HCT116 (cell line): ENCODE measurements at regions not wholly inside any gene's neighbourhood (a gene's known extent, or its start where the extent isn't known, plus 50 kb on each side); places are given as distances from the start of the nearest gene placed in this dataset.

Experiments used
- CTCF ChIP-seq, 3 experiments: fragments of 200-600 bp in 1 of 3; sonication (generic) in 1 of 3; IDR thresholded peaks in 2 of 3; conservative IDR thresholded peaks in 1 of 3; 2 replicates each; pipeline ENCODE4 v1.5.1; 2012 to 2017; ENCODE audit warnings: low read depth in 2 of 3, low read length in 2 of 3, antibody characterized with exemption in 1 of 3, borderline replicate concordance in 1 of 3, control low read depth in 1 of 3, mild to moderate bottlenecking in 1 of 3, mixed read lengths in 1 of 3, mixed run types in 1 of 3, moderate library complexity in 1 of 3; ENCODE audit not compliant: insufficient read depth in 1 of 3
- EZH2 ChIP-seq: fragments of 200-600 bp; sonication (generic); IDR thresholded peaks from 2 replicates; pipeline ENCODE4 v1.6.1; 2017; ENCODE audit warnings: antibody characterized with exemption, mixed run types
- POLR2AphosphoS5 ChIP-seq: IDR thresholded peaks from 2 replicates; pipeline ENCODE4 v1.6.1; 2011; ENCODE audit warnings: mild to moderate bottlenecking, low read depth, low read length, moderate library complexity
- REST ChIP-seq: IDR thresholded peaks from 2 replicates; pipeline ENCODE4 v1.6.1; 2012; ENCODE audit warnings: low read depth
- SP1 ChIP-seq: IDR thresholded peaks from 2 replicates; pipeline ENCODE4 v1.6.1; 2012; ENCODE audit warnings: low read depth
- YY1 ChIP-seq: IDR thresholded peaks from 2 replicates; pipeline ENCODE4 v1.6.1; 2011; ENCODE audit warnings: low read length, low read depth, moderate library complexity, mild to moderate bottlenecking; ENCODE audit not compliant: insufficient replicate concordance; ENCODE audit errors: extremely low read depth
- ZFX ChIP-seq: fragments of 450-650 bp; IDR thresholded peaks from 2 replicates; pipeline ENCODE4 v1.6.1; 2017

- TF ChIP-seq CTCF (IDR thresholded peaks at IDR 0.05 in 2 of 3, conservative IDR thresholded peaks at IDR 0.05 in 1 of 3; ENCODE audit: borderline replicate concordance in 1 of 3, insufficient read depth in 1 of 3, low read depth in 2 of 3, low read length in 2 of 3) (0 out of 6 replicates have a peak, but pooled peaks of 1 of the 3 experiments have one; percentile 22), POLR2AphosphoS5 (no peak), REST (no peak), EZH2 (no peak), YY1 (no peak), SP1 (no peak), ZFX (no peak)
Observed at GRCh38 chr5:73359395-73359794, 89.2 kb downstream of the FOXD1 start.
